C4-2B (cell line): ENCODE measurements at regions not wholly inside any gene's neighbourhood (a gene's known extent, or its start where the extent isn't known, plus 50 kb on each side); places are given as distances from the start of the nearest gene placed in this dataset.

Experiments
- ZFX ChIP-seq: fragments of 450-650 bp; IDR thresholded peaks from 2 replicates; pipeline ENCODE4 v1.6.1; 2017
- TF ChIP-seq, protein P1 (sequence below): fragments of 450-650 bp; conservative IDR thresholded peaks from 2 replicates; pipeline ENCODE4 v1.5.1; 2017; ENCODE audit warnings: mild to moderate bottlenecking

DNA sequence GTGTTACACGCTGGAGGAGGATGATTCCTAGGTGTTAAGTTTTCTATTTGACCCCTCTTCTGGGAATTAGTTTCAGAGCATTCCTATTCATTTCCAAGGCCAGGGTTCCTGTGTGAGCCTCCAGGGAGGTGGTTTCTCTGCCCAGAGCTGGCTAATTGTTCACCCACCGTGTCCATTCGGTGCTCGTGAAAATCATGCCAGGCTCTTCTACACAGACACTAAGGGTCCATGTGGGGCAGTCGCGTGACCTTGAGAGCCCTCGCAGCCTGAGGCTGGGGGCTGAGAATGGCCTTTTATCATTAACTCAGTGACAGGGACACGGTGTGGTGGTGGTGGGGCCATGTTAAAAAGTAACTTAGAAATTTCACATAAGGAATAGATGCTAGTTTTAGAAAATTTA, 83.7 kb downstream of the EMX2 start:
- TF ChIP-seq, protein P1, sequence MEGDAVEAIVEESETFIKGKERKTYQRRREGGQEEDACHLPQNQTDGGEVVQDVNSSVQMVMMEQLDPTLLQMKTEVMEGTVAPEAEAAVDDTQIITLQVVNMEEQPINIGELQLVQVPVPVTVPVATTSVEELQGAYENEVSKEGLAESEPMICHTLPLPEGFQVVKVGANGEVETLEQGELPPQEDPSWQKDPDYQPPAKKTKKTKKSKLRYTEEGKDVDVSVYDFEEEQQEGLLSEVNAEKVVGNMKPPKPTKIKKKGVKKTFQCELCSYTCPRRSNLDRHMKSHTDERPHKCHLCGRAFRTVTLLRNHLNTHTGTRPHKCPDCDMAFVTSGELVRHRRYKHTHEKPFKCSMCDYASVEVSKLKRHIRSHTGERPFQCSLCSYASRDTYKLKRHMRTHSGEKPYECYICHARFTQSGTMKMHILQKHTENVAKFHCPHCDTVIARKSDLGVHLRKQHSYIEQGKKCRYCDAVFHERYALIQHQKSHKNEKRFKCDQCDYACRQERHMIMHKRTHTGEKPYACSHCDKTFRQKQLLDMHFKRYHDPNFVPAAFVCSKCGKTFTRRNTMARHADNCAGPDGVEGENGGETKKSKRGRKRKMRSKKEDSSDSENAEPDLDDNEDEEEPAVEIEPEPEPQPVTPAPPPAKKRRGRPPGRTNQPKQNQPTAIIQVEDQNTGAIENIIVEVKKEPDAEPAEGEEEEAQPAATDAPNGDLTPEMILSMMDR: no peak
- TF ChIP-seq ZFX: no peak
